ENCODE measurements at regions not wholly inside any gene's neighbourhood (a gene's known extent, or its start where the extent isn't known, plus 50 kb on each side); places are given as distances from the start of the nearest gene placed in this dataset.

DNA sequence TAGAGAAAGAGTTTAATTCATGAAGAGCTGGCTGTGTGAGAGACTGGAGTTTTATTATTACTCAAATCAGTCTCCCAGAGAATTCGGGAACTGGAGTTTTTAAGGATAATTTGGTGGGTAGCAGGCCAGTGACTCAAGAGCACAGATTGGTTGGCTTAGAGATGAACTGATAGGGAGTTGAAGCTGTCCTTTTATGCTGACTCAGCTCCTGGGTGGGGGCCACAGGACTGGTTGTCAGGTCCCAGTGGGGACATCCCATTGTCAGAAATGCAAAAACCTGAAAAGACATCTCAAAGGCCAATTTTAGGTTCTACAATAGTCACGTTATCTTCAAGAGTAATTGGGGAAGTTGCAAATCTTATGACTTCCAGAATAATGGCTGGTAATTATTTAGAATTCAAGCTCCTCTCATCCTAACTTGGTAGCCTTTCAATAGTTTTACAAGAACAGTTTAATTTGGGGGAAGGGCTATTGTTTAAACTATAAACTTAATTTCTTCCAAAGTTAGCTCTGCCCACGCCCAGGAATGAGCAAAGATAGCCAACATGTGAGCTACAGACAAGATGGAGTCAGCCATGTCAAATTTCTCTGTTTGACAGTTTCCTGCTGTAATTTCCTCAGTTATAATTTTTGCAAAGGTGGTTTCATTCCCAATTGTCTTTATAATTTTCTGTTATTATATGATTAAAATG, 149.4 kb upstream of the SLC39A10 start:
- Histone ChIP-seq H3K36me3 (no peaks in the 10 kb centered on the region), H3K4me3 (ENCODE audit: low read depth, low read length) (no peak overlapping the region), H3K27me3 (ENCODE audit: insufficient read depth, low read depth, severe bottlenecking) (no peaks in the 10 kb centered on the region), H3K27ac (no peak overlapping the region), H3K9me3 (ENCODE audit: severe bottlenecking) (no peaks in the 10 kb centered on the region)
- DNase-seq, result no peak
- TF ChIP-seq, protein P1, sequence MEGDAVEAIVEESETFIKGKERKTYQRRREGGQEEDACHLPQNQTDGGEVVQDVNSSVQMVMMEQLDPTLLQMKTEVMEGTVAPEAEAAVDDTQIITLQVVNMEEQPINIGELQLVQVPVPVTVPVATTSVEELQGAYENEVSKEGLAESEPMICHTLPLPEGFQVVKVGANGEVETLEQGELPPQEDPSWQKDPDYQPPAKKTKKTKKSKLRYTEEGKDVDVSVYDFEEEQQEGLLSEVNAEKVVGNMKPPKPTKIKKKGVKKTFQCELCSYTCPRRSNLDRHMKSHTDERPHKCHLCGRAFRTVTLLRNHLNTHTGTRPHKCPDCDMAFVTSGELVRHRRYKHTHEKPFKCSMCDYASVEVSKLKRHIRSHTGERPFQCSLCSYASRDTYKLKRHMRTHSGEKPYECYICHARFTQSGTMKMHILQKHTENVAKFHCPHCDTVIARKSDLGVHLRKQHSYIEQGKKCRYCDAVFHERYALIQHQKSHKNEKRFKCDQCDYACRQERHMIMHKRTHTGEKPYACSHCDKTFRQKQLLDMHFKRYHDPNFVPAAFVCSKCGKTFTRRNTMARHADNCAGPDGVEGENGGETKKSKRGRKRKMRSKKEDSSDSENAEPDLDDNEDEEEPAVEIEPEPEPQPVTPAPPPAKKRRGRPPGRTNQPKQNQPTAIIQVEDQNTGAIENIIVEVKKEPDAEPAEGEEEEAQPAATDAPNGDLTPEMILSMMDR (IDR thresholded peaks at IDR 0.05; ENCODE audit: low read depth, low read length), result no peak

DNA sequence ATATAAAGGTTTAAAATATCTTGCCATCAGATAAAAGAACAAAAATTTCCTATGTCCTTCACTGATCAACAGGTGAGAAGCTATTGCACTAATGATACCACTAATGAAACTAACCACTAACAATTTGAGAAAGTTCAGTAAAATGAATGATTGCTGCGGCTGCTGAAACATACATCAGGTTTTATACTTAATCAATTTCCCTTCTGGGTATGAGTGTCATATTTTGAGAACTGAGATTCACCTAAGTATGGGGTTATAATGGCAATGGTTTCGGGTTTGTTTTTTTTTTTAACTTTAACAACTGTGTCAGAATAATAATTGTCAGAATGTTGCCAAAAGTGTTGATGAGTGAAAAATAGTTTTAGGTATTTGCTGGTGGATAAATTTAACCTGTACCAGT, 151.3 kb upstream of the SLC39A10 start:
- no peak overlapping the region for H3K27ac ChIP-seq
- no peak overlapping the region for H3K4me3 ChIP-seq (ENCODE audit: low read depth, low read length)
- TF ChIP-seq, protein P1 (IDR thresholded peaks at IDR 0.05; ENCODE audit: low read depth, low read length), result no peak
- no peaks in the 10 kb centered on the region for H3K9me3 ChIP-seq (ENCODE audit: severe bottlenecking)
- no peaks in the 10 kb centered on the region for H3K27me3 ChIP-seq (ENCODE audit: insufficient read depth, low read depth, severe bottlenecking)
- no peak for DNase-seq
- no peaks in the 10 kb centered on the region for H3K36me3 ChIP-seq

DNA sequence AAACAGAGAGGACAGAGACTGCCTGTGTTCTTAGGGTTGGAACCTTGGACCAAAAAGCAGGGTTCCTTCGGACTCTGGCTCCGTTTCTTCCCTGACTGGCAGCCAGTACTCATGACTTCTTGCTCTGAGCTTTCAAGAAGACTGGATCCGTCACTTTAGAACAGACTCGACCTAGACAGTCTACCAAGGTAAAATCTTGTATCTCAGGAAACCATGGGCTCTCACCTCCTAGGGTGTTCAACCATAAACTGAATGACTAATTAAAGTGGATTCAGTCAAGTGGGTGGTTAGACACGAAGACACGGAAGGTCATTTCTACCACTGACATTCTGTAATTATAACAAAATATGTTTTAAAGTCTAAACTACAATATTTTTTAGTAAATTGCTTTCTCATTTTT, 153.8 kb upstream of the SLC39A10 start:
- TF ChIP-seq, protein P1 (IDR thresholded peaks at IDR 0.05; ENCODE audit: low read depth, low read length), result no peak
- Histone ChIP-seq H3K27ac (no peak overlapping the region), H3K36me3 (no peaks in the 10 kb centered on the region), H3K4me3 (ENCODE audit: low read depth, low read length) (no peak overlapping the region), H3K27me3 (ENCODE audit: insufficient read depth, low read depth, severe bottlenecking) (no peaks in the 10 kb centered on the region), H3K9me3 (ENCODE audit: severe bottlenecking) (no peaks in the 10 kb centered on the region)
- DNase-seq, result no peak

DNA sequence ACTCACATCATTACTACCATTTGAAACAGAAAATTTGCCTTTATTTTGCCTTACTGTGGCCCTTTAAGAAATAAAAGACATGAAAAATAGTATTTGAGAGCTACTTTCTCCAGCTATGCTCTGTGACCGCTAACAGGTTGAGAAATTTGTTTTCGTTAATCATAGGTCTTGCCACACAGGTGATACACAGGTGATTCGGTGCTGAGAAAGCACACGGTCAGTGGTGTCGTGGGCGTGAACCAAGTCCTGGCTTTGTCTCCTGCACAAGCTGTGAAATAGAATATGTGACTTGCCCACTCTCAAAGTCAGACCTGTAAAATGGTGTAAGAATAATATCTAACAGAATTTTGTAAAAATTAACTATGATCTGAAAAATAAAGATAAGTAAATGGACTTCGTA, 155.3 kb upstream of the SLC39A10 start:
- no peaks in the 10 kb centered on the region for H3K9me3 ChIP-seq (ENCODE audit: severe bottlenecking)

DNA sequence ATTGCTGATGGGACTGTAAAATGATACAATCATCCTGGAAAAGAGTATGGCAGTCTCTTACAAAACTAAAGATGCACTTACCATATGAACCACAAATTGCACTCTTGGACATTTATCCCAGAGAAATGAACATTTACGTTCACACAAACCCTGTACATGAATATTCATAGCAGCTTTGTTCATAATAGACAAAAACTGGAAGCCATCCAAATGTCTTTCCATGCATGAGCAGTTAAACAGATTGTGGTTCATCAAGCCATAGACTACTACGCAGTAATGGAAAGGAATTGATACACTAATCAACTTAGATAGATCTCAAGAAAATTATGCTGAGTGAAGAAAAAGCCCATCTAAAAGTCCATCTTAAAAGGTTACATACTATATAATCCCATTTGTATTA, 156.1 kb upstream of the SLC39A10 start:
- H3K4me3 ChIP-seq (ENCODE audit: low read depth, low read length), result no peak overlapping the region
- H3K9me3 ChIP-seq (ENCODE audit: severe bottlenecking), result no peaks in the 10 kb centered on the region
- H3K27ac ChIP-seq, result no peak overlapping the region
- H3K36me3 ChIP-seq, result no peaks in the 10 kb centered on the region
- no peak for DNase-seq
- no peaks in the 10 kb centered on the region for H3K27me3 ChIP-seq (ENCODE audit: insufficient read depth, low read depth, severe bottlenecking)
- TF ChIP-seq, protein P1 (IDR thresholded peaks at IDR 0.05; ENCODE audit: low read depth, low read length), result no peak

More for the DNA sequence above, 155.3 kb upstream of the SLC39A10 start:
- Histone ChIP-seq H3K27me3 (ENCODE audit: insufficient read depth, low read depth, severe bottlenecking) (no peaks in the 10 kb centered on the region), H3K4me3 (ENCODE audit: low read depth, low read length) (no peak overlapping the region), H3K36me3 (no peaks in the 10 kb centered on the region), H3K27ac (no peak overlapping the region)
- TF ChIP-seq, protein P1 (IDR thresholded peaks at IDR 0.05; ENCODE audit: low read depth, low read length), result no peak
- DNase-seq, result no peak

Measured in WERI-Rb-1 (cell line).